Mesendoderm (in vitro differentiated cells): ENCODE measurements at regions not wholly inside any gene's neighbourhood (a gene's known extent, or its start where the extent isn't known, plus 50 kb on each side); places are given as distances from the start of the nearest gene placed in this dataset.

ENCODE experiments used
- DNase-seq: peaks from one replicate; pipeline ENCODE4 v3.0.0; 2013
- H2AK5ac ChIP-seq: 2 replicates; pipeline ENCODE4 v1.6.1; 2013; ENCODE audit warnings: low read length, inconsistent platforms
- H2BK120ac ChIP-seq: 2 replicates; pipeline ENCODE4 v1.6.1; 2013; ENCODE audit warnings: low read depth, mild to moderate bottlenecking, low read length, moderate library complexity, mixed read lengths
- H2BK15ac ChIP-seq: replicated peaks from 2 replicates; pipeline ENCODE4 v1.6.1; 2013; ENCODE audit warnings: low read depth, mild to moderate bottlenecking, moderate library complexity
- H2BK5ac ChIP-seq: 2 replicates; pipeline ENCODE4 v1.6.1; 2013; ENCODE audit warnings: low read length, inconsistent platforms
- H3K18ac ChIP-seq: 2 replicates; pipeline ENCODE4 v1.6.1; 2013; ENCODE audit warnings: mild to moderate bottlenecking, low read length, mixed read lengths
- H3K23ac ChIP-seq: one replicate; pipeline ENCODE4 v1.6.1; 2013; ENCODE audit warnings: low read length
- H3K27ac ChIP-seq: 2 replicates; pipeline ENCODE4 v1.5.1; 2013; ENCODE audit warnings: low read depth, mild to moderate bottlenecking, inconsistent platforms, low read length, moderate library complexity
- H3K27me3 ChIP-seq: 2 replicates; pipeline ENCODE4 v1.6.1; 2013; ENCODE audit warnings: low read length, control low read depth, mild to moderate bottlenecking, inconsistent platforms; ENCODE audit not compliant: insufficient read depth, poor library complexity
- H3K36me3 ChIP-seq: 2 replicates; pipeline ENCODE4 v1.6.1; 2013; ENCODE audit warnings: low read length, inconsistent platforms; ENCODE audit not compliant: control insufficient read depth, insufficient read depth
- H3K4ac ChIP-seq: one replicate; pipeline ENCODE4 v1.6.1; 2013; ENCODE audit warnings: low read depth, mild to moderate bottlenecking, low read length, moderate library complexity
- H3K4me1 ChIP-seq: 2 replicates; pipeline ENCODE4 v1.6.1; 2013; ENCODE audit warnings: low read depth, low read length, inconsistent platforms; ENCODE audit not compliant: control insufficient read depth
- H3K4me2 ChIP-seq: 2 replicates; pipeline ENCODE4 v1.6.1; 2013; ENCODE audit warnings: low read length
- H3K4me3 ChIP-seq: 2 replicates; pipeline ENCODE4 v1.5.1; 2013; ENCODE audit warnings: mild to moderate bottlenecking, low read length
- H3K56ac ChIP-seq: one replicate; pipeline ENCODE4 v1.6.1; 2013; ENCODE audit warnings: low read length
- H3K79me1 ChIP-seq: 2 replicates; pipeline ENCODE4 v1.6.1; 2013; ENCODE audit warnings: low read length, inconsistent platforms
- H3K79me2 ChIP-seq: 2 replicates; pipeline ENCODE4 v1.6.1; 2013; ENCODE audit warnings: mild to moderate bottlenecking, low read length; ENCODE audit not compliant: control insufficient read depth, insufficient read depth
- H3K9ac ChIP-seq: 2 replicates; pipeline ENCODE4 v1.6.1; 2013; ENCODE audit warnings: low read length, inconsistent platforms
- H4K5ac ChIP-seq: one replicate; pipeline ENCODE4 v1.6.1; 2013; ENCODE audit warnings: low read length
- H4K8ac ChIP-seq: one replicate; pipeline ENCODE4 v1.6.1; 2013; ENCODE audit warnings: low read depth, mild to moderate bottlenecking, control low read depth, low read length, moderate library complexity
- WGBS: extraction: QIAGEN DNeasy Blood & Tissue Kit; methylation state at CpG from one replicate; pipeline ENCODE4 v1.1.7; 2013; ENCODE audit warnings: low lambda C conversion rate, missing lambda C conversion rate; ENCODE audit not compliant: insufficient coverage; ENCODE audit errors: extremely low coverage; 5-methylcytosine and 5-hydroxymethylcytosine counted together

- Histone ChIP-seq H2BK15ac (no peak overlapping the region), H3K18ac (no peak overlapping the region), H2AK5ac (no peak overlapping the region), H3K79me1 (no peaks in the 10 kb centered on the region), H3K27me3 (no peaks in the 10 kb centered on the region), H3K4me1 (peaks cover 4% of the 10 kb centered on the region), H4K8ac (no peak overlapping the region), H4K5ac (no peak overlapping the region), H3K9ac (no peak overlapping the region), H3K4me3 (no peak overlapping the region), H3K79me2 (no peaks in the 10 kb centered on the region), H3K23ac (no peak overlapping the region), H3K36me3 (no peaks in the 10 kb centered on the region), H3K56ac (no peak overlapping the region), H2BK120ac (no peak overlapping the region), H3K4ac (no peak overlapping the region), H3K4me2 (no peak overlapping the region), H3K27ac (no peak overlapping the region), H2BK5ac (no peak overlapping the region)
- DNase-seq, result no peak
- no CpG with 5 or more reads among the region's 4 CpGs for WGBS
Observed at GRCh38 chr1:94633051-94633450, 91.5 kb upstream of the F3 start.

GRCh38 chr1:94629259-94630181, 88.0 kb upstream of the F3 start:
- no peak overlapping the region for H3K4ac ChIP-seq
- H2BK5ac ChIP-seq, result no peak overlapping the region
- DNase-seq, result no peak
- H3K27me3 ChIP-seq, result no peaks in the 10 kb centered on the region
- H2BK120ac ChIP-seq, result no peak overlapping the region
- no peak overlapping the region for H2BK15ac ChIP-seq
- no peaks in the 10 kb centered on the region for H3K4me1 ChIP-seq
- no peak overlapping the region for H3K18ac ChIP-seq
- no peaks in the 10 kb centered on the region for H3K36me3 ChIP-seq
- WGBS, result no CpG with 5 or more reads among the region's 16 CpGs
- H3K4me2 ChIP-seq, result no peak overlapping the region
- no peak overlapping the region for H3K9ac ChIP-seq
- no peak overlapping the region for H2AK5ac ChIP-seq
- no peak overlapping the region for H3K27ac ChIP-seq
- H3K79me2 ChIP-seq, result no peaks in the 10 kb centered on the region
- no peak overlapping the region for H4K5ac ChIP-seq
- H3K79me1 ChIP-seq, result no peaks in the 10 kb centered on the region
- no peak overlapping the region for H4K8ac ChIP-seq
- peak overlapping the region; percentile 31 for H3K56ac ChIP-seq
- no peak overlapping the region for H3K4me3 ChIP-seq
- no peak overlapping the region for H3K23ac ChIP-seq

DNA sequence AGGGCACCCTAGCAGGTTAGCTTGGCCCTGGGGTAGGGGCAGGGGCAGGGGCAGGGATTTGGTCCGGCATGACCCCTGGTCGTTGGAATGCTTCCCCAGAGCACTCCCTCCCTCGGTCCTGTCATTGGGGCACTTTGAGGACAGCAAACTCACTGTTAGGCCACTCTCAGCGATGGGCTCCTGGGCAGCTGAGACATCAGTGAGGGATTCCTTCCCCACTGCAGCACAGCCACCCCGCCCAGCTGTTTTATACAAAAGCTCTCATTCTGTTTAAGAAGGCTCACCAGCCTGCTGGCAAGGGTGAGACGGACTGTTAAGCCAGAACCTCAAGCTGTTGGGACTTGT, 86.9 kb upstream of the F3 start:
- Histone ChIP-seq H3K79me1 (no peaks in the 10 kb centered on the region), H3K4me2 (no peak overlapping the region), H2AK5ac (no peak overlapping the region), H2BK15ac (no peak overlapping the region), H3K36me3 (no peaks in the 10 kb centered on the region), H4K8ac (no peak overlapping the region), H3K18ac (no peak overlapping the region), H3K9ac (no peak overlapping the region), H3K4ac (no peak overlapping the region), H3K27ac (no peak overlapping the region), H3K23ac (no peak overlapping the region), H3K79me2 (no peaks in the 10 kb centered on the region), H3K27me3 (no peaks in the 10 kb centered on the region), H2BK120ac (no peak overlapping the region), H2BK5ac (no peak overlapping the region), H3K56ac (no peak overlapping the region), H3K4me3 (no peak overlapping the region), H3K4me1 (peaks cover 1% of the 10 kb centered on the region), H4K5ac (no peak overlapping the region)
- WGBS, result no CpG with 5 or more reads among the region's 6 CpGs
- no peak for DNase-seq

DNA sequence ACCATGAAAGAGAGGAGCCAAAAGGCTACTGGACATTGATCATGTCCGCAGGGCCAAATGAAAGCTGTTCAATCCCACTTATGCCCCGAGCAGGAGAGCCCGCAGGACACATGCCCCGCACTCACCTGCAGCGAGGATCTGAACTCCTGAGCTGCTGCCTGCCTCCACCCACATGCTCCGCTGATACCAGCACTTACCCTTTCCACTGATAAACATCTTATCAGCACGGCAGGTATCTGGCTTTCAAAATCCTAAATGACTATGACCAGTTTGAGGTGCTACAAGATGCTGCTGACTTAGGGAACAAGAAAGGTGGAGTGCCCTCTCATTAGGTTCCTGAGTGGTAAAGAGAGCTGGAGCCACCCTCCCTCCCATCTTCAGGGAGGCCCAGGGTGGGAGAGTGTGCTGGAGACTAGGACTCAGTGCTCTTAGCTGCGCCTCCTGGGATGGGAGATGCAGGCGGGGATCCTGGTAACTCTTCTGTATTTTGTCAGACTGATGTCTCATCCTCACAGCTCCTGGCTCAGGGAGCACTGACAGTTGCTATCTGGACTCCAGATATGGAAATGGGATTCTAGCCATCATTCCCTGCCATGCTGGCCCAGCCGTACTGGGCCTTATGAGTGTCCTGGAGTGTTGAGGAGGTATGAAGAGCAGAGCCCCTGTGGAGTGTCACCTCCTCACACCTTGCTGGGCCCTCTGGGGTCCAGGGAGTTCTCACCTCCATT, 86.4 kb upstream of the F3 start:
- WGBS, result no CpG with 5 or more reads among the region's 10 CpGs
- no peak overlapping the region for H3K4me3 ChIP-seq

GRCh38 chr1:94624203-94624602, 82.6 kb upstream of the F3 start:
- Histone ChIP-seq H3K27me3 (no peaks in the 10 kb centered on the region), H3K4me2 (no peak overlapping the region), H3K4me1 (peaks cover 3% of the 10 kb centered on the region), H3K27ac (no peak overlapping the region), H2AK5ac (no peak overlapping the region), H2BK15ac (no peak overlapping the region), H3K79me2 (no peaks in the 10 kb centered on the region), H3K56ac (no peak overlapping the region), H4K8ac (no peak overlapping the region), H3K36me3 (no peaks in the 10 kb centered on the region), H3K79me1 (no peaks in the 10 kb centered on the region), H2BK120ac (no peak overlapping the region), H3K4me3 (no peak overlapping the region), H3K4ac (no peak overlapping the region), H3K9ac (no peak overlapping the region), H2BK5ac (no peak overlapping the region), H4K5ac (no peak overlapping the region), H3K18ac (peak overlapping the region; percentile 43), H3K23ac (no peak overlapping the region)
- DNase-seq, result no peak
- no CpG with 5 or more reads among the region's 8 CpGs for WGBS

More for the DNA sequence above, 86.4 kb upstream of the F3 start:
- no peak overlapping the region for H4K5ac ChIP-seq
- no peak overlapping the region for H3K4me2 ChIP-seq
- no peak overlapping the region for H3K9ac ChIP-seq
- H3K27ac ChIP-seq, result no peak overlapping the region
- H3K4me1 ChIP-seq, result peaks cover 3% of the 10 kb centered on the region
- H3K79me2 ChIP-seq, result no peaks in the 10 kb centered on the region
- H3K56ac ChIP-seq, result no peak overlapping the region
- no peaks in the 10 kb centered on the region for H3K27me3 ChIP-seq
- no peak overlapping the region for H2BK120ac ChIP-seq
- H2BK5ac ChIP-seq, result no peak overlapping the region
- H3K79me1 ChIP-seq, result no peaks in the 10 kb centered on the region
- H3K23ac ChIP-seq, result no peak overlapping the region
- no peak overlapping the region for H3K18ac ChIP-seq
- no peak overlapping the region for H2BK15ac ChIP-seq
- H4K8ac ChIP-seq, result no peak overlapping the region
- no peak overlapping the region for H3K4ac ChIP-seq
- DNase-seq, result no peak
- no peak overlapping the region for H2AK5ac ChIP-seq
- H3K36me3 ChIP-seq, result no peaks in the 10 kb centered on the region
